Type B pancreatic cell (in vitro differentiated cells): ENCODE measurements at regions not wholly inside any gene's neighbourhood (a gene's known extent, or its start where the extent isn't known, plus 50 kb on each side); places are given as distances from the start of the nearest gene placed in this dataset.

Experiments
- DNase-seq: peaks from one replicate; pipeline ENCODE4 v3.0.0; 2021; ENCODE audit warnings: mixed read lengths; ENCODE audit not compliant: unreplicated experiment; ENCODE audit errors: extremely low spot score
- H3K27ac Mint-ChIP-seq: 2 replicates; pipeline ENCODE4 v1.8.0; 2021; ENCODE audit warnings: mild to moderate bottlenecking, mixed read lengths
- H3K27me3 Mint-ChIP-seq: 2 replicates; pipeline ENCODE4 v1.8.0; 2021; ENCODE audit warnings: mixed read lengths
- H3K36me3 Mint-ChIP-seq: 2 replicates; pipeline ENCODE4 v1.8.0; 2021; ENCODE audit warnings: mixed read lengths
- H3K4me1 Mint-ChIP-seq: one replicate; pipeline ENCODE4 v1.8.0; 2021; ENCODE audit warnings: mixed read lengths; ENCODE audit not compliant: unreplicated experiment
- H3K4me3 Mint-ChIP-seq: 2 replicates; pipeline ENCODE4 v1.8.0; 2021; ENCODE audit warnings: mild to moderate bottlenecking, mixed read lengths
- H3K9me3 Mint-ChIP-seq: 2 replicates; pipeline ENCODE4 v1.8.0; 2021; ENCODE audit warnings: mixed read lengths
- TF ChIP-seq, protein P1 (sequence below): fragments of 200-600 bp; sonication (generic); conservative IDR thresholded peaks from 2 replicates; pipeline ENCODE4 v1.5.0; 2021; ENCODE audit warnings: antibody characterized with exemption, mild to moderate bottlenecking

GRCh38 chr1:96634883-96635282 is 86.7 kb upstream of the PTBP2 start:
- Mint-ChIP-seq H3K4me1 (peaks cover 6% of the 10 kb centered on the region), H3K9me3 (no peaks in the 10 kb centered on the region), H3K27ac (no peak overlapping the region), H3K27me3 (no peaks in the 10 kb centered on the region), H3K4me3 (no peak overlapping the region), H3K36me3 (no peaks in the 10 kb centered on the region)
- TF ChIP-seq, protein P1, sequence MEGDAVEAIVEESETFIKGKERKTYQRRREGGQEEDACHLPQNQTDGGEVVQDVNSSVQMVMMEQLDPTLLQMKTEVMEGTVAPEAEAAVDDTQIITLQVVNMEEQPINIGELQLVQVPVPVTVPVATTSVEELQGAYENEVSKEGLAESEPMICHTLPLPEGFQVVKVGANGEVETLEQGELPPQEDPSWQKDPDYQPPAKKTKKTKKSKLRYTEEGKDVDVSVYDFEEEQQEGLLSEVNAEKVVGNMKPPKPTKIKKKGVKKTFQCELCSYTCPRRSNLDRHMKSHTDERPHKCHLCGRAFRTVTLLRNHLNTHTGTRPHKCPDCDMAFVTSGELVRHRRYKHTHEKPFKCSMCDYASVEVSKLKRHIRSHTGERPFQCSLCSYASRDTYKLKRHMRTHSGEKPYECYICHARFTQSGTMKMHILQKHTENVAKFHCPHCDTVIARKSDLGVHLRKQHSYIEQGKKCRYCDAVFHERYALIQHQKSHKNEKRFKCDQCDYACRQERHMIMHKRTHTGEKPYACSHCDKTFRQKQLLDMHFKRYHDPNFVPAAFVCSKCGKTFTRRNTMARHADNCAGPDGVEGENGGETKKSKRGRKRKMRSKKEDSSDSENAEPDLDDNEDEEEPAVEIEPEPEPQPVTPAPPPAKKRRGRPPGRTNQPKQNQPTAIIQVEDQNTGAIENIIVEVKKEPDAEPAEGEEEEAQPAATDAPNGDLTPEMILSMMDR: no peak
- no peak for DNase-seq

DNA sequence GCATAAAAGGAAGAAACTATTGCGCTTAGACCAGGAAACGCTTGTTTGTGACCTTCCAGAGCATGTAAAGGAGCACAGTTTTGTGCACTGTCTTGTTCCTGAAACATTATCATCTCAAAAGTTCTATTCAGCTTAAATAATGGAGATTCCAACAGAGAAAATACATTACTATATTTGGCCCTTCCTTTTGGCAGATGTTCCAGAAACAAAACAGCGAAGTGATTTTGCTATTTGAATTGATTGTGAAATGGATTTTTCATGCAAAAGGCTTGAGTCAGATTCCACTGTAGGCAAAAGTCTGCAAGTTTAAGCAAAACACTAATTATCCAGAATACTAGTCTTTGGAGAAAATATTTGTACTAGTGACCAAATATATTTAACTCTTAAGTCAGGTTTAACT is 80.3 kb upstream of the PTBP2 start:
- TF ChIP-seq, protein P1: no peak
- H3K36me3 Mint-ChIP-seq: no peaks in the 10 kb centered on the region

DNA sequence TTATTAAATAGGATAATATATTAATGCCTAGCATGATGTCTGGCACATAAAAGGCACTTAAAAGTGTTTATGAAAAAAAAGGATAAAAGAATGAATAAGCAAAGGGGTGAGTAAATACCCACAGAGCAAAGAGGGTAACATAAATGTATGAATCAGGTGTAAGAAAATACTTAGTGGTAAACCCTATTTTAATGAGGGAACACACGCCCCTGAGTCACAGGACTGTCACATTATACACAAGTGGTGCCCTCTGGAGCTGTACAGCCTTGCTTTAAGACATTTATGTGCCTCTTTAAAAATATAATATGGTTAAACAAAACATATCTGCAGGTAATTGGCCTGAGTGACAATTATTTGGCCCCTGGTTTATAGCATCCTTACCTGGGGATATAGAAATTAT is 78.1 kb upstream of the PTBP2 start:
- H3K9me3 Mint-ChIP-seq: no peaks in the 10 kb centered on the region
- no peak overlapping the region for H3K27ac Mint-ChIP-seq
- TF ChIP-seq, protein P1: no peak
- H3K27me3 Mint-ChIP-seq: no peaks in the 10 kb centered on the region
- H3K4me1 Mint-ChIP-seq: peaks cover 4% of the 10 kb centered on the region
- H3K36me3 Mint-ChIP-seq: no peaks in the 10 kb centered on the region
- no peak overlapping the region for H3K4me3 Mint-ChIP-seq
- DNase-seq: no peak

More for the DNA sequence above, 80.3 kb upstream of the PTBP2 start:
- no peak for DNase-seq
- Mint-ChIP-seq H3K9me3 (no peaks in the 10 kb centered on the region), H3K27ac (no peak overlapping the region), H3K27me3 (no peaks in the 10 kb centered on the region), H3K4me1 (peaks cover 4% of the 10 kb centered on the region), H3K4me3 (no peak overlapping the region)

DNA sequence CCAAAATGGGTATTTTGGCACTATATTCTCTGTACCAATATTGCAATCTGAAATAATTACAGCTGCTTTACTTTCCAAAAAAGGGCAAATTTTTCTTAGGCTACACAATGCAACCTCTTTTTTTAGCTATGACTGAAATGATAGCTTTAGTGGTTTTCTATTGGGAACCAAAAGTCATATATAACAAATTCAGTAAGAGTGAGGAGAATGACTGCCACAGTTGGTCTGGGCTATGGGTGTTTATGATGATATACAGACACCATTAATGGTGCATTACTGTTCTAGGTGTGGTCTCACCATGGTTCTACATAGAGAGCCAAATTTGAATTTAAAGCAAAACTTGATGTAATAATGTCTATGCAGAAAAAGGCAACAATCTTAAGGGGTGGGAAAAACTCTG is 72.3 kb upstream of the PTBP2 start:
- TF ChIP-seq, protein P1: no peak

DNA sequence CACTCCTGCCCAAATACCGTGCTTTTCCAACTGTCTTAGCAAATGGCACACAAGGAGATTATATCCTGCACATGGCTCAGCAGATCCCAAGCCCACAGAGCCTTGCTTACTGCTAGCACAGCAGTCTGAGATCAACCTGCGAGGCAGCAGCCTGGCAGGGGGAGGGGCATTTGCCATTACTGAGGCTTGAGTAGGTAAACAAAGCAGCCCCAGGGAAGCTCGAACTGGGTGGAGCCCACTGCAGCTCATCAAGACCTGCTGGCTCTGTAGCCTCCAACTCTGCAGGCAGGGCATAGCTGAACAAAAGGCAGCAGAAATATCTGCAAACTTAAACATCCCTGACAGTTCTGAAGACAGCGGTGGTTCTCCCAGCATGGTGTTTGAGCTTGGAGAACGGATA is 70.1 kb upstream of the PTBP2 start:
- no peaks in the 10 kb centered on the region for H3K27me3 Mint-ChIP-seq
- H3K4me3 Mint-ChIP-seq: no peak overlapping the region
- TF ChIP-seq, protein P1: no peak
- H3K4me1 Mint-ChIP-seq: no peaks in the 10 kb centered on the region
- no peaks in the 10 kb centered on the region for H3K36me3 Mint-ChIP-seq
- H3K9me3 Mint-ChIP-seq: no peaks in the 10 kb centered on the region
- H3K27ac Mint-ChIP-seq: no peak overlapping the region
- no peak for DNase-seq

More for the DNA sequence above, 72.3 kb upstream of the PTBP2 start:
- Mint-ChIP-seq H3K4me1 (no peaks in the 10 kb centered on the region), H3K27ac (no peak overlapping the region), H3K36me3 (no peaks in the 10 kb centered on the region), H3K9me3 (no peaks in the 10 kb centered on the region), H3K27me3 (no peaks in the 10 kb centered on the region), H3K4me3 (no peak overlapping the region)
- DNase-seq: no peak

- Mint-ChIP-seq H3K4me1 (no peaks in the 10 kb centered on the region), H3K9me3 (no peaks in the 10 kb centered on the region), H3K4me3 (no peak overlapping the region), H3K27me3 (no peaks in the 10 kb centered on the region), H3K27ac (no peak overlapping the region), H3K36me3 (no peaks in the 10 kb centered on the region)
- TF ChIP-seq, protein P1: no peak
- no peak for DNase-seq
Observed at GRCh38 chr1:96660051-96660450, 61.5 kb upstream of the PTBP2 start.
